ENCODE measurements at regions not wholly inside any gene's neighbourhood (a gene's known extent, or its start where the extent isn't known, plus 50 kb on each side); places are given as distances from the start of the nearest gene placed in this dataset.

DNA sequence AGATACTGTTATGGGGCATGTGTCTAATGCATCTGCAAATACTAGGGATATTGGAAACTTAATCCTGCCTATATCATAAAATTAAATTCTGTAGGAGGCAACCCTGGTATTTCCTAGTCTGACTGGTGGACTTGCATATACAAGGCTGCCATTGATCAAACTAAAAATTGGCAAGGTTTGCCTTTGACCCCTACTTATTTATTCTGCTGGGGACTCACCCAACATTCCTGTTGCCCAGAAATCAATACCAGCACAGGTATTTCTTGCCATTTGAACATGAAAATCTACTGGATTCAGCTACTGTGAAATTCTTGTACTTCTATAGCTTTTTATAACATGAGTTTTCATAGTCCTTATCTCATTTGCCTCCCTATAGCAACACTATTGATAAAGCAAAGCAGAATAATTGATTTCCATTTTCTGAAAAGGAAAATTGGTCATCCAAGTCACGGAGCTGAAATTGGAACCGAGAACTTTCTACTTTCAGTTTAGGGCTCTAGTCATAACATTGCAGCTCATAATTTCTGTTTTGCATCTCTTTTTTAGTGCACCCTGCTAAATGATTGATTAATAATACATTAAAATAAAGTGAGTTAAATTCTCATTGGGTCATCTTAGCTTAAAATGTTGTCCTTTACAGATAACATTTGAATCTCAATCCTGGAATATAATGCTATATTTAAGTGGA, 365.2 kb downstream of the MFSD1 start:
- no peak for DNase-seq (ENCODE audit: low read depth in 2 of 2)

DNA sequence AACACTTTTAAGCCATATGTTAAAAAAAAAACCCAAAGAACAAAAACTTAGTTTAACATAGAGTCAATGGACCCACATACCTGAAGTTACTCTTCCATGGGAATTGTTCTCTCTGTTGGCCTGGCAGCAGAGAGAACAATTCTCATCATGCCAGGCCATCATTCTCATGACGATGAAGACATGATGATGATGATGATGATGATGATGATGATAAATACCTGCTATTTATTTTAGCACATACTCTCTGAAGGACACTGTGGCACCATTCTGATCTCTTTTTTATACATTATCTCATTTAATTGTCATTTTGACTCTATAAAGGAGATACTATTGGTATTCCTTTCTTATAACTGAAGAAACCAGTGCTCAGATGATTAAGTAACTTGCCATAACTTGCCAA, 366.9 kb downstream of the MFSD1 start:
- DNase-seq (ENCODE audit: low read depth in 2 of 2), result no peak

DNA sequence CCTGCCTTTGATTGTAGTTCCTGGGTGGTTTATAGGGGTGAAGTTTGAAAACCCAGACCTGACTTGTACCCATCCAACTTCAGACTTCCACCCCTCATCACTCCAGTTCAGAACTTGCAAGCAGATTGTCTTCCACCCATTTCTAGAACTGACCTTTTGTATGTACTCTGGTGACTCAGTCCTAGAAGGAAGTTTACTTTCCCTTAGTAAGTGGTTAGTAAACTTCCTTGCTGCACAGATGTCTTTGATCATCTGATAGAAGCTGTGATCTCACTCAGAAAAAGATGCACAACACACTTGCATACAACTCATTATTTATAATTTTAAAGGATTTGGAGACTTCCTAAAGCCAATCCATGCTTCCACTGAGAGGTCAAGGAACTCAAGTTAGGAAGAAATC, 368.0 kb downstream of the MFSD1 start:
- DNase-seq (ENCODE audit: low read depth in 2 of 2), result peak in 1 of 2 donors; percentile 87

GRCh38 chr3:159170436-159171003, 368.7 kb downstream of the MFSD1 start:
- peak in 1 of 2 donors; percentile 9 for DNase-seq (ENCODE audit: low read depth in 2 of 2)

DNA sequence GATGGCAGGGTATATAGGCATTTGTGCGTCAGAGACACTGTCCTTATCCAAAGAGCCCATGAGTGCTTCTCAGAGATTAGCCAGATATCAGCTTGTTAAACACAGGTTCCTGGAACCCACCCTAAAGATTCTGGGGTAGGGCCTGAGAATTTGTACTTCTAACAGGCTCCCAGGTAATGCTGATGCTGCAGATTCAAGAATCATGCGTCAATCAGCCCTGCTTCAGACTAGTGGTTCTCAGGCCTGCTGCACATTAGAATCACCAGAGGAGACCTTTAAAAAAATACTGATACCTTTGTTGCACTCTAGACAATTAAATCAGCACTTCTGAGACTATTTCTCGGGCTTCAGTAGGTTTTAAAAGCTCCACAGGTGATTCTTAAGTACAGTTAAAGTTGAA, 369.5 kb downstream of the MFSD1 start:
- no peak for DNase-seq (ENCODE audit: low read depth in 2 of 2)

- DNase-seq (ENCODE audit: low read depth in 2 of 2), result no peak
Observed at GRCh38 chr3:159172473-159172872, 370.6 kb downstream of the MFSD1 start.

DNA sequence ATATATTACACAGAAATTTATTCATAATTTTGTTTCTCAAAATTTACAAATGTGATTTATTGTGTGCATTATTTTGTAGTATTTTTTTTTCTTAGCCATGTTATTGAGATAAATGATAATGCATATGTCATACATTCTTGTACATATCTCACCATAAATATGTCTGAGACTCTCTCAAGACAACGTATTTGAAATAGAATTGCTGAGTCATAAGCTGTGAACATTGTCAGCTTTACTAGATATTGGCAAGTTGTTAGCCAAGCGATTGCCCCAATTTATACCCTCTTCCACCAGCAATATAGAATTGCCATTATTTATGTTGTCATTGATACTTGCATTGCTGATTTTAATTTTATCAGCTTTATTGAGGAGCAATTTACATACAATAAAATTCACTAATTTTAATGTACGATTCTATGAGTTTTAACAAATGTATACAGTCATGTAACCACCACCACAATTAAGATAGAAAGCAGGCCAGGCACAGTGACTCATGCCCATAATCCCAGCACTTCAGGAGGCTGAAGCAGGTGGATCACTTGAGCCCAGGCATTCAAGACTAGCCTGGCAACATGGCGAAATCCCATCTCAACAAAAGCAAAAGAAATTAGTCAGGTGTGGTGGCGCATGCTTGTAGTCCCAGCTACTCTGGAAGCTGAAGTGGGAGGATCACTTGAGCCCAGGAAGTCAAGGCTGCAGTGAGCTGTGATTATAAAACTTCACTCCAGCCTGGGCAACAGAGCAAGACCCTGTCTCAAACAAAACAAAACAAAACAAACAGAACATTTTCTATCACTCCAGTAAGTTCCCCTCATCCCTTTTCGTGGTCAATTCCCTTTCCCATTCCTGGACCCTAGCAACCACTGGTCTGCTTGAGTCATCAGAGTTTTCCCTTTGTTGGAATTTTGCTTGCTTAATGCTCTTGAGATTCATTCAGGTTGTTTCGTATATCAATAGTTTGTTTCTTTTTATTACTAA, 373.1 kb downstream of the MFSD1 start:
- DNase-seq (ENCODE audit: low read depth in 2 of 2), result no peak

- no peak for DNase-seq (ENCODE audit: low read depth in 2 of 2)
Observed at GRCh38 chr3:159178209-159178897, 376.5 kb downstream of the MFSD1 start.

DNA sequence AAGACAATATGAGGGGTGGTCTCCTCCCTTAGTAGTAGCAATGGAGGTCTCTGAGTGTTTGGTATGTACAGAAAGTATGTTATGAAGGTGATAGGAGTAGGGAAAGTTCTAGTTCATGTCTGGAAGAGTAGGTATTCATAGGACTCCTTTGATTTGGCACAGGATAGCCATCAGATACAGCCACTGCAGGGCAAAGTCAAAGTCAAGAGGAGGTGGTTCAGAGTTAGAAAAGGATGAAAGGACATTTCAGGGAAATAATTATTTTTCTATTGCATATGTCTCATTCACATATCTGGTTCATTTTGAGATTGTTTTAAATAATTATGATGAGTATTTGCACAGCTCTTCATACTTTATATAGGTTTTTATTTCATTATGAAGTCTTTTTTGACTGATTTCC, 381.1 kb downstream of the MFSD1 start:
- no peak for DNase-seq (ENCODE audit: low read depth in 2 of 2)

GRCh38 chr3:159185443-159186050, 383.7 kb downstream of the MFSD1 start:
- no peak for DNase-seq (ENCODE audit: low read depth in 2 of 2)

- peak in 1 of 2 donors; percentile 17 for DNase-seq (ENCODE audit: low read depth in 2 of 2)
Observed at GRCh38 chr3:159186581-159186980, 384.7 kb downstream of the MFSD1 start.

GRCh38 chr3:159187232-159187631, 385.4 kb downstream of the MFSD1 start:
- DNase-seq (ENCODE audit: low read depth in 2 of 2), result no peak

- DNase-seq (ENCODE audit: low read depth in 2 of 2), result no peak
Observed at GRCh38 chr3:159187706-159188105, 385.9 kb downstream of the MFSD1 start.

DNA sequence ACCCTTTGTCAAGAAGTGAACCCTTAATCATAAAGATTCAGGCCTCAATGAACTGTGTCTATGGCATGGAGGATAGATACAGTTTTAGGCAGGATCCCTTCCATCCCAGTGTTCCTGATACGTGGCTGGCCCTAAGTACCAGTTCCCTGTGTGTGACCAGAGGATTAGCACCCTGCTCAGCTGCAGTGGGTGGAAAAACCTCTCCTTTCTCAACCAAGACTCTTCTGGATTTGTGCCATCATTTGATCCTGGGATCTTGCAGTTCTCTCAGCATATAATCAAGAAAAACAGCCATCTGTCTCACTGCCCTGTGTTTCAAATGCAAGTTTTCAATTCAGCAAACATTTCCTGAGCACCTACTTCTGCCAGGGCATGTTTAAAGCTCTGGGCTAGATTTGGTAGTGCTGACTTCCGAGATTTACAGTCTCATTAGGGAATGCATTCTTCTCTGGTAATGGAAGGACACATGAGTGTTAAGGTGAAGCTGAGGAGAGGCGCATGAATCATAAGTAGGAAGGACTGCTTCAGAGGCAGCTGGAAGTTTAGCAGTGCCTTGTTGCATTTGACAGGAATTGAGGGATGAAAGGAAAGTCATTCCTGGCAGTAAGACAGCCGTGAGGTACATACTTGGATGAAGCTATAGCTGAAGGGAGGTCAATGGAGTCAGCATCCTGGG, 388.3 kb downstream of the MFSD1 start:
- DNase-seq (ENCODE audit: low read depth in 2 of 2), result peak in 1 of 2 donors; percentile 61

- DNase-seq (ENCODE audit: low read depth in 2 of 2), result peak in 1 of 2 donors; percentile 80
Observed at GRCh38 chr3:159191447-159191846, 389.6 kb downstream of the MFSD1 start.

GRCh38 chr3:159196359-159196758, 394.5 kb downstream of the MFSD1 start:
- no peak for DNase-seq (ENCODE audit: low read depth in 2 of 2)

GRCh38 chr3:159200176-159200575, 398.3 kb downstream of the MFSD1 start:
- DNase-seq (ENCODE audit: low read depth in 2 of 2), result no peak

- DNase-seq (ENCODE audit: low read depth in 2 of 2), result no peak
Observed at GRCh38 chr3:159208050-159208449, 406.2 kb downstream of the MFSD1 start.

DNA sequence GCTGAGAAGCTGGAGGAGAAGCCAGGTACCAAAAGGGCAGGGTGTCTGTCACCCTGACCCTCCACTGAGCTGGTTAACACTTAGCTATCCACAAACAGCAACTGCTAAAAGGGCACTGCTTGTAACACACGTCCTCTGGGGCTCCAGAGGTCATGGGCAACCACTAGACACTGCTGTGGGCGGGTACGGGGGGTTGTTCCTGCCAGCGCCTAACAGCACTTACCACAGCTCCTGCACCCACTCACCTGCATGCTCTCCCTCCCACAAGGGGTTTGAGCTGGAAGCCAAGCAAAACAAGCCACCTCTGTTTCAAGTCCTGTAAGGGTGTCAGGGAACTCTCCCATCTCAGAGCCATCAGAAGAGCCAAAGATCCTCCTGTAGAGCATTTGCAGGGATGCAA, 407.6 kb downstream of the MFSD1 start:
- no peak for DNase-seq (ENCODE audit: low read depth in 2 of 2)

DNA sequence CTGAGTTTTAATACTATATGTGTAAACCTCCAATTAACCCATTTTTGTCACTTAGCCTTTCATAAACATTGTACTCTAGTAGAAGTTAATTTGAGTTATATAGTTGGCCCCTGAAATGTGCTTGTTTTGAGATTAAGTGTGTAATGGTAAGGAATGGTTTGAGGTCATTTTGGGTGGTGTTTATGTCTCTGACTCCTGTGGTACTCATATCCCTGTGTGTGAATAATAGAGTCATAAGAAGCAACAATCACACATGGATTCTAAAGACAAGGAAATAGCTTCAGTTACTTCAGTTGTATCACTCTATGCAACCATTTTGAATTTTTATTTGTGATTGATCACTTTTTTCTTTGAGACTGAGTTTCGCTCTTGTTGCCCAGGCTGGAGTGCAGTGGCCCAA, 408.5 kb downstream of the MFSD1 start:
- no peak for DNase-seq (ENCODE audit: low read depth in 2 of 2)

DNA sequence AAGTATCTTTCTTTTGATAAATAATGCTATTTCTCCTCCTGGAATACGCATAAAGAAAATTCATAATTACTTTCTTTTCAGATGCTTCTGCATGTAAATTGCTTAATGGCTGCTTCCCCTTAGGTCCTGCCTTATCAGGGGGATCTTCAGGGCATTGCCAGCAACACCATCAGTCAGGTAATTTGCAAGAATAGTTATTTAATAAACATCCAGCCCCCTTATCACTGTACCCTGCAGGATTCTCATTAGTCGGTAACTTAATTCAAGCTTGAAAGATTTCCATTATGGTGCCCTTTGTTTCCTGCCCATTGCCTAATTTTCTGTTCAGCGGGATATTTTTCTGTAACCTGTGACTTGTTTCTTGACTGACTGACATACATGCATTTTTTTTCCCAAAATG, 414.5 kb downstream of the MFSD1 start:
- DNase-seq (ENCODE audit: low read depth in 2 of 2), result no peak
